NB4 (cell line): ENCODE measurements at regions not wholly inside any gene's neighbourhood (a gene's known extent, or its start where the extent isn't known, plus 50 kb on each side); places are given as distances from the start of the nearest gene placed in this dataset.

Experiments
- POLR2A ChIP-seq: IDR thresholded peaks from 2 replicates; pipeline ENCODE4 v1.6.1; 2011; ENCODE audit warnings: mild to moderate bottlenecking; ENCODE audit not compliant: insufficient read length; ENCODE audit errors: extremely low read depth
- TF ChIP-seq, protein P1 (sequence below): IDR thresholded peaks from one replicate; pipeline ENCODE4 v1.5.1; 2012; ENCODE audit warnings: low read depth, low read length

DNA sequence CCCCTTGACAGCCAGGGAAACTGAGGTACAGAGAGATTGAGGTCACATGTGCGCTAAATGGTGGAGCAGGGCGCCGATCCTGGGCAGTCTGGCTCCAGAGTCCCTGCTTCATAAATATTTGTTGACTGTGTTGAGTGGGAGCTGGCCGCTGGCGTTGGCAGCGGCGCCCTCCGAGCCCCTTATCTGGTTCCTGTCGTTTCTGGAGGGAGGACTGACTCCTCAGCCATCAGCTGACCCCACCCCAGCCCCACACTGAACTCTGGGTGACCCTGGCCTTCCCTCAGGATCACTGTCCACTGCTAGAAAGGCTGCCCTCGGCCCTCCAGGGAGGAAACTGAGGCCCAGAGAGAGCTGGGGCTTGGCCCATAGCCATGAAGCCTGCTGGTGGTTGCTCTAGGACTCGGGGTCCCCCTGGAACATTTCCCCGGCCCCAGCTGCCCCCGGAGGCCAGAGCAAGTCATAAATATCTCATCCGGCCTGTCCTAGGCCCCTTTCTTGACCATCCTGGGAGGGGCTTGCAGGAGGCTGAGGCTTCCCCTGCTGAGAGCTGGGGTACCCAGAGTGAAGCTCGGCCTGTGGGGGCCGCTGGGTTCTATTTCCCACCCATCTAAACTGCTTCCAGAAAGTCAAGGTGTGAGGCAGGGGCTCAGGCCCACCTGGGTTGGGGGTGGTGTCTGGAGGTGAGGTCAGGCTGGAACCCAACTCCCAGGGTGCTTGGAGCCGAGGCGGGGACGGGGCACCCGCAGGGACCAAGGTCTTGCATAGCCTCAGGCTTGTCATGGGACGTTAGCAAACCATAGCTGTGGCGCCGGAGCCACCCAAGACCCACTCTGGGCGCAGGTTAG is 51.7 kb upstream of the GSE1 start:
- TF ChIP-seq POLR2A: no peak
- TF ChIP-seq, protein P1, sequence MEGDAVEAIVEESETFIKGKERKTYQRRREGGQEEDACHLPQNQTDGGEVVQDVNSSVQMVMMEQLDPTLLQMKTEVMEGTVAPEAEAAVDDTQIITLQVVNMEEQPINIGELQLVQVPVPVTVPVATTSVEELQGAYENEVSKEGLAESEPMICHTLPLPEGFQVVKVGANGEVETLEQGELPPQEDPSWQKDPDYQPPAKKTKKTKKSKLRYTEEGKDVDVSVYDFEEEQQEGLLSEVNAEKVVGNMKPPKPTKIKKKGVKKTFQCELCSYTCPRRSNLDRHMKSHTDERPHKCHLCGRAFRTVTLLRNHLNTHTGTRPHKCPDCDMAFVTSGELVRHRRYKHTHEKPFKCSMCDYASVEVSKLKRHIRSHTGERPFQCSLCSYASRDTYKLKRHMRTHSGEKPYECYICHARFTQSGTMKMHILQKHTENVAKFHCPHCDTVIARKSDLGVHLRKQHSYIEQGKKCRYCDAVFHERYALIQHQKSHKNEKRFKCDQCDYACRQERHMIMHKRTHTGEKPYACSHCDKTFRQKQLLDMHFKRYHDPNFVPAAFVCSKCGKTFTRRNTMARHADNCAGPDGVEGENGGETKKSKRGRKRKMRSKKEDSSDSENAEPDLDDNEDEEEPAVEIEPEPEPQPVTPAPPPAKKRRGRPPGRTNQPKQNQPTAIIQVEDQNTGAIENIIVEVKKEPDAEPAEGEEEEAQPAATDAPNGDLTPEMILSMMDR: no peak
